Heart right ventricle (tissue), 16 donors: ENCODE measurements at regions not wholly inside any gene's neighbourhood (a gene's known extent, or its start where the extent isn't known, plus 50 kb on each side); places are given as distances from the start of the nearest gene placed in this dataset.
A peak's percentile ranks its signal among the peaks of the same experiment; 100 is the strongest.
"Not testable (repeated sequence)": the region's sequence is repeated elsewhere in the genome, so short reads cannot be mapped to it uniquely, and the experiment has no call there.

Experiments
- ATAC-seq, 8 donors: fragments of 200-7000 bp; cut with Tn5 transposase; one replicate each; pipeline ENCODE4 v1.9.1; 2020; ENCODE audit warnings: mild to moderate bottlenecking in 8 of 8, moderate library complexity in 8 of 8, moderate number of reproducible peaks in 1 of 8
- DNase-seq, 2 donors: peaks; one replicate each; pipeline ENCODE4 v3.0.0-alpha.2; 2020
- H3K27ac ChIP-seq, 10 donors: fragments of 200-600 bp; sonication (generic) in 2 of 10; one replicate each; pipeline versions ENCODE4 v1.5.0 to v1.8.0; 2020 to 2022; ENCODE audit warnings: mild to moderate bottlenecking in 3 of 10
- H3K27me3 ChIP-seq, 7 donors: fragments of 200-600 bp; one replicate each; pipeline ENCODE4 v1.8.0; 2021 to 2022; ENCODE audit warnings: mild to moderate bottlenecking in 2 of 7
- H3K36me3 ChIP-seq, 9 donors: fragments of 200-600 bp; sonication (generic) in 1 of 9; one replicate each; pipeline versions ENCODE4 v1.5.0 to v1.8.0; 2020 to 2022; ENCODE audit warnings: mild to moderate bottlenecking in 2 of 9
- H3K4me1 ChIP-seq, 9 donors: fragments of 200-600 bp; sonication (generic) in 1 of 9; one replicate each; pipeline versions ENCODE4 v1.5.0 to v1.8.0; 2020 to 2022; ENCODE audit warnings: mild to moderate bottlenecking in 4 of 9
- H3K4me3 ChIP-seq, 10 donors: fragments of 200-600 bp; sonication (generic) in 2 of 10; one replicate each; pipeline versions ENCODE4 v1.5.0 to v1.8.0; 2020 to 2022; ENCODE audit warnings: mild to moderate bottlenecking in 7 of 10, moderate library complexity in 2 of 10
- H3K9me3 ChIP-seq, 11 donors: fragments of 200-600 bp in 10 of 11; sonication (generic) in 2 of 11; one replicate each; pipeline versions ENCODE4 v1.5.0 to v1.8.0; 2013 to 2022; ENCODE audit warnings: mild to moderate bottlenecking in 2 of 11, control low read depth in 1 of 11, moderate library complexity in 1 of 11
- WGBS, 2 donors: extraction: QIAGEN DNeasy Blood & Tissue Kit; methylation state at CpG; one replicate each; pipeline ENCODE4 v1.1.7; 2013; ENCODE audit warnings: inconsistent platforms in 1 of 2; 5-methylcytosine and 5-hydroxymethylcytosine counted together
- intact Hi-C, 10 donors: fragments of 100-400 bp; cut with DNase I; formaldehyde crosslinking; loops; one replicate each; pipeline versions ENCODE4 v1.11.1 to v1.14.2; 2022
- TF ChIP-seq, protein P1 (sequence below), 9 donors: fragments of 200-600 bp; sonication (generic) in 2 of 9; IDR thresholded peaks; one replicate each; pipeline versions ENCODE4 v1.5.0 to v1.8.0; 2021 to 2022; ENCODE audit warnings: antibody characterized with exemption in 9 of 9, mild to moderate bottlenecking in 5 of 9, moderate library complexity in 1 of 9
- donor health status: Arrhythmogenic right ventricular cardiomyopathy.
- donor health status: ischemic (EF 13 %, LVEDD 7.1; RV severe dilation, severe dysfunction).
- donor health status: healthy with polysubstance abuse.
- donor health status: DM: no; HTN: yes; CAD: no.
- donor health status: DM: no; HTN: no; CAD: no.
- donor health status: ischemic (EF 25% LVEDD 6.9; RV normal size, moderate dysfunction).
- donor health status: ischemic (EF 25% LVEDD 5.7; RV mildly dilated, moderate dysfunction).
- donor health status: healthy.
- donor health status: DM: yes; HTN: yes; CAD: no.
- donor health status: Ischemic cardiomyopathy.
- donor health status: ischemic (EF 35%, LVEDD 5.7; RV mildly dilated, moderate dysfunction).
- donor health status: nonischemic (EF 11% LVEDD 7.7; RV severe dilation, severe dysfunction).
- donor health status: DM: yes; HTN: yes; CAD: no.
- donor health status: PGD.
- donor health status: ischemic (EF 29% LVEDD 5.4; RV normal size, mild dysfunction).
- donor health status: nonischemic (EF 23%, LVEDD 6.1; RV moderate dilation, normal function).

DNA sequence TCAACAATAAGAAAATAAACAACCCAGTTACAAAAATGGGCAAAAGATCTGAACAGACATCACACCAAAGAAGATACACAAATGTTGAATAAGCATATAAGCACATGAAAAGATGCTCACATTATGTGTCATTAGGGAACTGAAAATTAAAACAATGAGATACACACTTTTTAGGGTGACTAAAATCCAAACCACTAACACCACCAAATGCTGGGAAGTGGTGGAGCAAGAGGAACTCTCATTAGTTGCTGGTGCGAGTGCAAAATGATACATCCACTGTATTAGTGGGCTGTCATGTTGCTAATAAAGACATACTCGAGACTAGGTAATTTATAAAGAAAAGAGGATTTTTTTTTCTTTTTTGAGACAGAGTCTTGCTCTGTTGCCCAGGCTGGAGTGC lies 329.1 kb downstream of the TMEM38B start:
- H3K27me3 ChIP-seq, result no peaks in the 10 kb centered on the region
- WGBS, 2 donors, result 92 to 97% methylated on average over 2 of the region's 2 CpGs
- DNase-seq (no peak), ATAC-seq (no peak)
- TF ChIP-seq, protein P1, sequence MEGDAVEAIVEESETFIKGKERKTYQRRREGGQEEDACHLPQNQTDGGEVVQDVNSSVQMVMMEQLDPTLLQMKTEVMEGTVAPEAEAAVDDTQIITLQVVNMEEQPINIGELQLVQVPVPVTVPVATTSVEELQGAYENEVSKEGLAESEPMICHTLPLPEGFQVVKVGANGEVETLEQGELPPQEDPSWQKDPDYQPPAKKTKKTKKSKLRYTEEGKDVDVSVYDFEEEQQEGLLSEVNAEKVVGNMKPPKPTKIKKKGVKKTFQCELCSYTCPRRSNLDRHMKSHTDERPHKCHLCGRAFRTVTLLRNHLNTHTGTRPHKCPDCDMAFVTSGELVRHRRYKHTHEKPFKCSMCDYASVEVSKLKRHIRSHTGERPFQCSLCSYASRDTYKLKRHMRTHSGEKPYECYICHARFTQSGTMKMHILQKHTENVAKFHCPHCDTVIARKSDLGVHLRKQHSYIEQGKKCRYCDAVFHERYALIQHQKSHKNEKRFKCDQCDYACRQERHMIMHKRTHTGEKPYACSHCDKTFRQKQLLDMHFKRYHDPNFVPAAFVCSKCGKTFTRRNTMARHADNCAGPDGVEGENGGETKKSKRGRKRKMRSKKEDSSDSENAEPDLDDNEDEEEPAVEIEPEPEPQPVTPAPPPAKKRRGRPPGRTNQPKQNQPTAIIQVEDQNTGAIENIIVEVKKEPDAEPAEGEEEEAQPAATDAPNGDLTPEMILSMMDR (IDR thresholded peaks at IDR 0.05), result no peak
- no peaks in the 10 kb centered on the region for H3K36me3 ChIP-seq
- intact Hi-C loops, result loop anchor here in 2 of 10 donors (5.0 to 10.0 kb wide), 2 partner anchors 651 to 906 kb away; no protein-coding TSS in a partner anchor
- H3K4me3 ChIP-seq, result no peak overlapping the region
- peaks cover 0 to 24% (median 0%) of the 10 kb centered on the region in 9 donors for H3K4me1 ChIP-seq
- no peak overlapping the region for H3K27ac ChIP-seq
- no peaks in the 10 kb centered on the region for H3K9me3 ChIP-seq

DNA sequence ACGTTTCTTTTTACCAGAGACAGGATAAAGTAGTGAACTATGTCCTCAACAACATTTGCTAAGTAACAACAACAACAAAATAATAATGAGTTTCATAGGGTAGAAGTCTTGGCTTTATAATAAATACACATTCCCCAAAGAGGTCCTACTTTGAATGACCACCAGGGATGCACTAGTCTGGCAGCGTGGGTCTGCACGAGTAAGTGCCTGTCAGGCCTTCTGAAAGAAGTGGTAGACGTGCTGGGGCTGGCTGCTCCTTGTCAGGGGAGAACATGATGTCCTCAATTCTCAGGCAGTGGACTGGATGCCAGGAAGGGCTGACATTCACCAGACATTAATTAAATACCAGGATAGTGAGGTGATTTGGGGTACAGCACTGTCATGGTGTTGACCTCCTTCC lies 331.1 kb downstream of the TMEM38B start:
- Histone ChIP-seq H3K9me3 (peaks cover 0 to 14% (median 0%) of the 10 kb centered on the region in 11 donors), H3K4me1 (peaks cover 0 to 14% (median 0%) of the 10 kb centered on the region in 9 donors), H3K36me3 (no peaks in the 10 kb centered on the region), H3K27ac (peak overlapping the region in 2 of 10 donors; percentile 10 to 35), H3K4me3 (no peak overlapping the region), H3K27me3 (no peaks in the 10 kb centered on the region)
- peak in 7 of 8 donors; percentile 47 to 98 (median 96) for ATAC-seq
- peak; percentile 36 to 48 for DNase-seq
- TF ChIP-seq, protein P1 (IDR thresholded peaks at IDR 0.05), result peak in 8 of 9 donors; percentile 8 to 46 (median 29)
- 35 to 36% methylated on average over 4 of the region's 4 CpGs for whole genome bisulfite sequencing, 2 donors
- intact Hi-C loops, result loop anchor here in 1 of 10 donors (10.0 kb wide), 1 partner anchor 649 kb away; no protein-coding TSS in a partner anchor

DNA sequence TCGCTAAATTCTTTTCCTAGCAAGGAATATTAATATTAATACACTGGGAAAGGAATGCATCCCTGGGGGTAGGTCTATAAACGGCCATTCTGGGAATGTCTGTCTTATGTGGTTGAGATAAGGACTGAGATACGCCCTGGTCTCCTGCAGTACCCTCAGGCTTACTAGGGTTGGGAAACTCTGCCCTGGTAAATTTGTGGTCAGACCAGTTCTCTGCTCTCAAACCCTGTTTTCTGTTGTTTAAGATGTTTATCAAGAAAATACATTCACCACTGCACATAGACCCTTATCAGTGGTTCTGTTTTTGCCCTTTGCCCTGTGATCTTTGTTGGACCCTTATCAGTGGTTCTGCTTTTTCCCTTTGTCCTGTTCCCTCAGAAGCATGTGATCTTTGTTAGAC lies 335.8 kb downstream of the TMEM38B start:
- ATAC-seq, H3K36me3 ChIP-seq: not testable (repeated sequence)
- intact Hi-C loops, result loop anchor here in 1 of 10 donors (10.0 kb wide), 1 partner anchor 65 kb away; no protein-coding TSS in a partner anchor

DNA sequence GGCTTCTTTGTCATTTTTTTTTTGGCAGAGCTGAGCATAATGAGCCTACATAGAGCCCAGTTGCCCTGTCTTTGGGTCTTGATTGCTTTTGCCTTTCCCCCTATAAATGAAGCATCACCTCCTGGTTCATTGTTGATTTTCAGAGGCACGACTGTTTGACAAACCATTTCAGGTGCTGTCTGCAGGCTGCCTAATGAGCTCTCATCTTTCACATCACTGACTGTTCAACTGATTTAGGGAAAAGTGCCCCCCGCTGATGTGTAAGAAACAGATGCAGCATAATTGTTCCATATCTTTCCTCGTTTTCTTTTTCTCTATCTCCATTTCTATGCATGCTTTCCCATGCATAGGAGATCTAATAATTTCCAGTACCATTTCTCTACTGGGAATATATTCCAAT lies 338.6 kb downstream of the TMEM38B start:
- intact Hi-C loops, result loop anchor here in 1 of 10 donors (10.0 kb wide), 1 partner anchor 62 kb away; no protein-coding TSS in a partner anchor
- H3K9me3 ChIP-seq, result peaks cover 0 to 24% (median 2%) of the 10 kb centered on the region in 11 donors
- H3K4me3 ChIP-seq, result no peak overlapping the region
- TF ChIP-seq, protein P1 (IDR thresholded peaks at IDR 0.05), result no peak
- H3K27me3 ChIP-seq, result no peaks in the 10 kb centered on the region
- H3K4me1 ChIP-seq, result no peaks in the 10 kb centered on the region
- H3K36me3 ChIP-seq, result no peaks in the 10 kb centered on the region
- DNase-seq, result no peak
- WGBS, 2 donors, result 79 to 80% methylated on average over 3 of the region's 3 CpGs
- no peak overlapping the region for H3K27ac ChIP-seq
- no peak for ATAC-seq

More for the DNA sequence above, 335.8 kb downstream of the TMEM38B start:
- not testable (repeated sequence) for H3K27me3 ChIP-seq, H3K4me1 ChIP-seq, H3K27ac ChIP-seq, DNase-seq, H3K4me3 ChIP-seq
- H3K9me3 ChIP-seq, result peaks cover 0 to 24% (median 2%) of the 10 kb centered on the region in 11 donors
- WGBS, 2 donors, result 77 to 80% methylated on average over 3 of the region's 3 CpGs

DNA sequence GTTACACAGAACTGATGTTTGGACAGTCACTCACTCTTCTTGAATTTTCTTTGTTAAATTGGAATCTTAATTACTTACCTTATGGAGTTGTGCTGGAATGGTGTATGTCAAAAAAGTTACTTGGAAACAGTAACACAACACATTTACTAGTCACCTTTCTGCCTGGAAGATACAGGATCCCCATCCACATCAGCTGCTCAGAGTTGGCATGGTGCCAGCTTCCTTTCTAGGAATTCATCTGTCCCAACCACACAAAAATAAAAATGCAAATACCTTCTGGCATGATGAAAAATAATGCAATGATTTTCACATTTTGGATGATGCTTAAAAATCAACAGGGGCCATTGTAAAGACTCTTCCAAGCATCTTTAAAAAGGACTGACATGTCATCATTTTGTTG lies 341.5 kb downstream of the TMEM38B start:
- TF ChIP-seq, protein P1 (IDR thresholded peaks at IDR 0.05), result no peak
- DNase-seq (no peak), ATAC-seq (no peak)
- peaks cover 0 to 16% (median 6%) of the 10 kb centered on the region in 9 donors for H3K4me1 ChIP-seq
- no peaks in the 10 kb centered on the region for H3K36me3 ChIP-seq
- intact Hi-C loops, result loop anchor here in 1 of 10 donors (10.0 kb wide), 1 partner anchor 59 kb away; no protein-coding TSS in a partner anchor
- H3K9me3 ChIP-seq, result peaks cover 0 to 7% (median 0%) of the 10 kb centered on the region in 11 donors
- H3K27me3 ChIP-seq, result no peaks in the 10 kb centered on the region
- no peak overlapping the region for H3K27ac ChIP-seq
- no peak overlapping the region for H3K4me3 ChIP-seq
